PC-9 (cell line): ENCODE measurements at regions not wholly inside any gene's neighbourhood (a gene's known extent, or its start where the extent isn't known, plus 50 kb on each side); places are given as distances from the start of the nearest gene placed in this dataset.

Experiments used
- CTCF ChIP-seq: fragments of 200-600 bp; sonication (generic); conservative IDR thresholded peaks from 2 replicates; pipeline ENCODE4 v1.6.1; 2017; ENCODE audit warnings: mixed run types, antibody characterized with exemption, mild to moderate bottlenecking, moderate library complexity
- EZH2 ChIP-seq: fragments of 200-600 bp; sonication (generic); IDR thresholded peaks from 2 replicates; pipeline ENCODE4 v1.8.0; 2017; ENCODE audit warnings: antibody characterized with exemption, low read depth

DNA sequence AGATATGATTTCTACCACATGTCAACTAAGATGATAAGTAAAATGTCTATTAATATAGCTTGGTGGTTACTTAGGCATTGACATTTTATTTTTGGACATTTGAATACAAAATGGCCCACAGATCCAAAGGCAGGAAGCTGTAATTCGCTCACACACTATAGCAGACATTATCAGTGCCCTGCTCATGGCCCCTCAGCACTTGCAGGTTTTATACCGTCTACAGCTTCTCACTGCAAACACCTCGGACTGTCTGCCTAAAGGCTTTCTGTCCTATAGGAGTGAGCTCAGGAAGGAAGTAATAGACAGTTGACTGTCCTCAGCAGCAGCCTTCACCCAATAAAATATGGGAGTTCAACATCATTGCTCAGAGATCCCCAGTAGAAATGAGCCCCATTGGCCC is 140.8 kb upstream of the RASA1 start:
- TF ChIP-seq EZH2 (no peak), CTCF (no peak)
